ENCODE measurements at regions not wholly inside any gene's neighbourhood (a gene's known extent, or its start where the extent isn't known, plus 50 kb on each side); places are given as distances from the start of the nearest gene placed in this dataset.

DNA sequence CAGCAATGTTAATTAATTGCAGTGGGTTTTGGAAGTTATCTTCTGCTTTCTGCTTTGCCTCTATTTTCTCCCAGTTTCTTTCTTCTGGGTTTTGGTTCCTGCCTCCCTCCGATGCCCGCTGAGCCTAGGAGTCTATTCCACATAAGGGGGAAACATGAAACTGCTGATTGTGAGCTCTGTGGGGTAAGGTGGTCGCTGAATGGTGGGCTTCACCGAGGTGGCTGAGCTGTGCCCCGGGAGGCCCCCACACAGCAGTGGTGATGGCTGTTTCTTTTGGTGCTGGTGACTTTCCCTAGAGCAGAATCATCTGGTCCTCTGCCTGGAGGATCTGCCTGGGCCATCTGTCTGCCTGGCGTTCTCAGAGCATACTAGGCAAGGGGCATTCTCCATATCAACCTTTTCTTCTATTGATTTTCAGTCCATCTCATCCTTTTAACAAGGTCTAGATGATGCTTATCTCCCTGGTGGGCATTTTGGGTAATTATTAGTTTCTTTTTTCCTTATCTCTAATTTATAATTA is 68.8 kb upstream of the ATP2B2 start:
- H4K20me1 ChIP-seq (replicated peaks; ENCODE audit: control insufficient read depth, extremely low read depth, insufficient read depth, low read length): no peaks in the 10 kb centered on the region
- H3K79me2 ChIP-seq (ENCODE audit: control insufficient read depth, insufficient read depth, low read length): no peaks in the 10 kb centered on the region
- POLR2A ChIA-PET: no interaction called here
- H3K27me3 ChIP-seq (ENCODE audit: control insufficient read depth in 2 of 2, insufficient read depth in 2 of 2, low read length in 2 of 2): no peaks in the 10 kb centered on the region
- no peaks in the 10 kb centered on the region for H3K36me3 ChIP-seq (ENCODE audit: control insufficient read depth in 2 of 2, extremely low read depth in 1 of 2, insufficient read depth in 2 of 2, low read length in 2 of 2)
- no peak overlapping the region for H3K4me2 ChIP-seq (ENCODE audit: insufficient read depth, low read length)
- dilution Hi-C loops (cut with MboI; ENCODE audit: extremely low pct_ligation_motif_present, low sequenced_read_pairs): no loop called here
- no peaks in the 10 kb centered on the region for H3K9me1 ChIP-seq (replicated peaks; ENCODE audit: control insufficient read depth, extremely low read depth, insufficient read depth, low read length)
- H3K9ac ChIP-seq (replicated peaks; ENCODE audit: extremely low read depth, insufficient read depth, low read length): no peak overlapping the region
- no peak overlapping the region for H3K27ac ChIP-seq (ENCODE audit: insufficient read depth, low read depth, low read length)
- H3K4me3 ChIP-seq (replicated peaks in 1 of 3; ENCODE audit: insufficient read depth in 1 of 3, low read depth in 1 of 3, low read length in 3 of 3): no peak overlapping the region
- no peaks in the 10 kb centered on the region for H3K9me3 ChIP-seq (replicated peaks; ENCODE audit: control insufficient read depth, insufficient read depth, low read length)
- TF ChIP-seq GATA2 (IDR thresholded peaks at IDR 0.05; ENCODE audit: insufficient read depth, insufficient read length, low read depth, low read length) (no peak), JUN (IDR thresholded peaks at IDR 0.05; ENCODE audit: borderline replicate concordance, insufficient read depth, insufficient read length, low read depth) (no peak)
- TF ChIP-seq, protein P1, sequence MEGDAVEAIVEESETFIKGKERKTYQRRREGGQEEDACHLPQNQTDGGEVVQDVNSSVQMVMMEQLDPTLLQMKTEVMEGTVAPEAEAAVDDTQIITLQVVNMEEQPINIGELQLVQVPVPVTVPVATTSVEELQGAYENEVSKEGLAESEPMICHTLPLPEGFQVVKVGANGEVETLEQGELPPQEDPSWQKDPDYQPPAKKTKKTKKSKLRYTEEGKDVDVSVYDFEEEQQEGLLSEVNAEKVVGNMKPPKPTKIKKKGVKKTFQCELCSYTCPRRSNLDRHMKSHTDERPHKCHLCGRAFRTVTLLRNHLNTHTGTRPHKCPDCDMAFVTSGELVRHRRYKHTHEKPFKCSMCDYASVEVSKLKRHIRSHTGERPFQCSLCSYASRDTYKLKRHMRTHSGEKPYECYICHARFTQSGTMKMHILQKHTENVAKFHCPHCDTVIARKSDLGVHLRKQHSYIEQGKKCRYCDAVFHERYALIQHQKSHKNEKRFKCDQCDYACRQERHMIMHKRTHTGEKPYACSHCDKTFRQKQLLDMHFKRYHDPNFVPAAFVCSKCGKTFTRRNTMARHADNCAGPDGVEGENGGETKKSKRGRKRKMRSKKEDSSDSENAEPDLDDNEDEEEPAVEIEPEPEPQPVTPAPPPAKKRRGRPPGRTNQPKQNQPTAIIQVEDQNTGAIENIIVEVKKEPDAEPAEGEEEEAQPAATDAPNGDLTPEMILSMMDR (IDR thresholded peaks at IDR 0.05; ENCODE audit: extremely low read depth in 1 of 2, insufficient read depth in 1 of 2, low read depth in 1 of 2, low read length in 2 of 2): no peak
- CTCF ChIA-PET: no interaction called here
- no peak for FAIRE-seq
- H2AFZ ChIP-seq (ENCODE audit: low read depth, low read length): no peak overlapping the region
- no peak for DNase-seq (ENCODE audit: low read depth, low spot score)
- BruUV-seq (replicated peaks): no TSS peak
- no peaks in the 10 kb centered on the region for H3K4me1 ChIP-seq (ENCODE audit: control insufficient read depth, extremely low read depth, insufficient read depth, low read length)
- intact Hi-C loops (cut with micrococcal nuclease): no loop called here

DNA sequence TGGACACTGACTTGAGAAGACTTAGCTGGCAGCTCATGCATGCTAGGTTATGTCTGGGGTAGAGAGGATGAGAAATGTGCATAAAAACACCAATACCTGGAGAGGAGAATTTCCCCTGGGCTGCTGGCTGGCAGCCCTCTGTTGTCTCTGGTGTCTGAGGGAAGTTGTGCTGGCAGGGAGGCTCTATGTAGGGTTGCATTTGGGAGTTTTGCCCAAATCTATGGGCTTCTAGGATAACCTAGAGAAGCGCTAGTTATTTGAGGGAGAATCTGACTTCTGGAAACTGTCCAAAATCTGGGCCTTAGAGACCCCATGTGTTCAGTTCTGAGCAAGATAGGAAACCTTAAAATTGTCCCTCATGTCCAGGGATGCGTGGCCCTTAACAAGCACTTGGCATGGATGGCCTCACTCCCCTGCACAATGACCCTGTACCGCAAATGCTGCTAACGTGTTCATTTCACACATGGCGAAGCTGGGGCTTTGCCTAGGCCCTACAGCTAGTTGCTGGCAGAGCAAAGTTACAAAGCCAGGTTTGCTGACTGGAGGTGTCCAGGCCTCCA is 70.3 kb upstream of the ATP2B2 start:
- ChIA-PET POLR2A (no interaction called here), CTCF (no interaction called here)
- H3K4me2 ChIP-seq (ENCODE audit: insufficient read depth, low read length): no peak overlapping the region
- dilution Hi-C loops (cut with MboI; ENCODE audit: extremely low pct_ligation_motif_present, low sequenced_read_pairs) (no loop called here), intact Hi-C loops (cut with micrococcal nuclease) (no loop called here)
- no peaks in the 10 kb centered on the region for H3K9me1 ChIP-seq (replicated peaks; ENCODE audit: control insufficient read depth, extremely low read depth, insufficient read depth, low read length)
- no peaks in the 10 kb centered on the region for H3K79me2 ChIP-seq (ENCODE audit: control insufficient read depth, insufficient read depth, low read length)
- no peak overlapping the region for H3K27ac ChIP-seq (ENCODE audit: insufficient read depth, low read depth, low read length)
- no peaks in the 10 kb centered on the region for H3K36me3 ChIP-seq (ENCODE audit: control insufficient read depth in 2 of 2, extremely low read depth in 1 of 2, insufficient read depth in 2 of 2, low read length in 2 of 2)
- H2AFZ ChIP-seq (ENCODE audit: low read depth, low read length): no peak overlapping the region
- H3K4me3 ChIP-seq (replicated peaks in 1 of 3; ENCODE audit: insufficient read depth in 1 of 3, low read depth in 1 of 3, low read length in 3 of 3): no peak overlapping the region
- TF ChIP-seq, protein P2, sequence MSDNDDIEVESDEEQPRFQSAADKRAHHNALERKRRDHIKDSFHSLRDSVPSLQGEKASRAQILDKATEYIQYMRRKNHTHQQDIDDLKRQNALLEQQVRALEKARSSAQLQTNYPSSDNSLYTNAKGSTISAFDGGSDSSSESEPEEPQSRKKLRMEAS (IDR thresholded peaks at IDR 0.05; ENCODE audit: insufficient read depth, insufficient read length): no peak
- TF ChIP-seq JUN (IDR thresholded peaks at IDR 0.05; ENCODE audit: borderline replicate concordance, insufficient read depth, insufficient read length, low read depth): no peak
- TF ChIP-seq FOS (IDR thresholded peaks at IDR 0.05; ENCODE audit: borderline replicate concordance, insufficient read depth, low read length): no peak
- TF ChIP-seq, protein P1 (IDR thresholded peaks at IDR 0.05; ENCODE audit: extremely low read depth in 1 of 2, insufficient read depth in 1 of 2, low read depth in 1 of 2, low read length in 2 of 2): no peak
- H4K20me1 ChIP-seq (replicated peaks; ENCODE audit: control insufficient read depth, extremely low read depth, insufficient read depth, low read length): no peaks in the 10 kb centered on the region
- FAIRE-seq (no peak), DNase-seq (ENCODE audit: low read depth, low spot score) (no peak)
- H3K9me3 ChIP-seq (replicated peaks; ENCODE audit: control insufficient read depth, insufficient read depth, low read length): no peaks in the 10 kb centered on the region
- H3K27me3 ChIP-seq (ENCODE audit: control insufficient read depth in 2 of 2, insufficient read depth in 2 of 2, low read length in 2 of 2): no peaks in the 10 kb centered on the region
- no peaks in the 10 kb centered on the region for H3K4me1 ChIP-seq (ENCODE audit: control insufficient read depth, extremely low read depth, insufficient read depth, low read length)
- BruUV-seq (replicated peaks): no TSS peak
- no peak overlapping the region for H3K9ac ChIP-seq (replicated peaks; ENCODE audit: extremely low read depth, insufficient read depth, low read length)
